Neural progenitor cell (in vitro differentiated cells): ENCODE measurements at regions not wholly inside any gene's neighbourhood (a gene's known extent, or its start where the extent isn't known, plus 50 kb on each side); places are given as distances from the start of the nearest gene placed in this dataset.

ENCODE experiments used
- DNase-seq: peaks from one replicate; pipeline ENCODE4 v3.0.0-alpha.2; 2016; ENCODE audit warnings: low spot score
- H2AFZ ChIP-seq: fragments of 200-600 bp; sonication (generic); replicated peaks from 2 replicates; pipeline ENCODE4 v1.6.1; 2016; ENCODE audit warnings: antibody characterized with exemption
- H3F3A ChIP-seq: fragments of 200-600 bp; sonication (generic); 2 replicates; pipeline ENCODE4 v1.6.1; 2016; ENCODE audit warnings: antibody characterized with exemption, low read depth
- H3K27ac ChIP-seq: fragments of 200-600 bp; sonication (generic); 2 replicates; pipeline ENCODE4 v1.5.1; 2016; ENCODE audit warnings: mild to moderate bottlenecking
- H3K27me3 ChIP-seq: fragments of 200-600 bp; sonication (generic); 2 replicates; pipeline ENCODE4 v1.6.1; 2016; ENCODE audit warnings: mild to moderate bottlenecking, moderate library complexity
- H3K36me3 ChIP-seq: fragments of 200-600 bp; sonication (generic); 2 replicates; pipeline ENCODE4 v1.5.1; 2016
- H3K4me1 ChIP-seq: fragments of 200-600 bp; sonication (generic); 2 replicates; pipeline ENCODE4 v1.6.1; 2016; ENCODE audit warnings: mixed run types
- H3K4me2 ChIP-seq: fragments of 200-600 bp; sonication (generic); 2 replicates; pipeline ENCODE4 v1.6.1; 2016
- H3K4me3 ChIP-seq: fragments of 200-600 bp; sonication (generic); 2 replicates; pipeline ENCODE4 v1.5.1; 2016
- H3K79me2 ChIP-seq: fragments of 200-600 bp; sonication (generic); 2 replicates; pipeline ENCODE4 v1.6.1; 2016; ENCODE audit warnings: low read depth
- H3K9ac ChIP-seq: fragments of 200-600 bp; sonication (generic); 2 replicates; pipeline ENCODE4 v1.6.1; 2016
- H3K9me3 ChIP-seq: fragments of 200-600 bp; sonication (generic); 2 replicates; pipeline ENCODE4 v1.5.1; 2016; ENCODE audit warnings: low read depth
- H4K20me1 ChIP-seq: fragments of 200-600 bp; sonication (generic); 2 replicates; pipeline ENCODE4 v1.6.1; 2016; ENCODE audit warnings: low read depth
- H3K27ac Mint-ChIP-seq: 3 replicates; pipeline ENCODE4 v1.8.0; 2021; ENCODE audit warnings: mixed read lengths
- H3K27me3 Mint-ChIP-seq: 2 replicates; pipeline ENCODE4 v1.8.0; 2022; ENCODE audit warnings: low read depth, mild to moderate bottlenecking, inconsistent platforms, moderate library complexity, mixed read lengths; ENCODE audit not compliant: insufficient read depth
- H3K36me3 Mint-ChIP-seq: 3 replicates; pipeline ENCODE4 v1.8.0; 2021; ENCODE audit warnings: mixed read lengths
- H3K4me1 Mint-ChIP-seq: 3 replicates; pipeline ENCODE4 v1.8.0; 2021; ENCODE audit warnings: mixed read lengths
- H3K4me3 Mint-ChIP-seq: 3 replicates; pipeline ENCODE4 v1.8.0; 2021; ENCODE audit warnings: mild to moderate bottlenecking, moderate library complexity, mixed read lengths
- H3K9me3 Mint-ChIP-seq: 3 replicates; pipeline ENCODE4 v1.8.0; 2020; ENCODE audit warnings: mixed read lengths
- CTCF ChIP-seq: fragments of 200-600 bp; sonication (generic); IDR thresholded peaks from 2 replicates; pipeline ENCODE4 v1.5.1; 2017; ENCODE audit warnings: antibody characterized with exemption, mild to moderate bottlenecking
- EZH2 ChIP-seq: fragments of 200-600 bp; sonication (generic); IDR thresholded peaks from 2 replicates; pipeline ENCODE4 v1.6.1; 2017; ENCODE audit warnings: antibody characterized with exemption, mild to moderate bottlenecking, moderate library complexity
- EZH2phosphoT487 ChIP-seq: fragments of 200-600 bp; sonication (generic); IDR thresholded peaks from 2 replicates; pipeline ENCODE4 v1.6.1; 2017; ENCODE audit warnings: antibody characterized with exemption

- no peaks in the 10 kb centered on the region for H3K27me3 ChIP-seq
- H3K9ac ChIP-seq, result no peak overlapping the region
- H2AFZ ChIP-seq, result no peak overlapping the region
- no peaks in the 10 kb centered on the region for H3K4me1 ChIP-seq
- H4K20me1 ChIP-seq, result no peaks in the 10 kb centered on the region
- H3K4me1 Mint-ChIP-seq, result no peaks in the 10 kb centered on the region
- no peak overlapping the region for H3K4me3 Mint-ChIP-seq
- H3F3A ChIP-seq, result no peaks in the 10 kb centered on the region
- no peak overlapping the region for H3K27ac ChIP-seq
- H3K9me3 ChIP-seq, result no peaks in the 10 kb centered on the region
- DNase-seq, result no peak
- H3K4me3 ChIP-seq, result no peak overlapping the region
- H3K4me2 ChIP-seq, result no peak overlapping the region
- H3K36me3 ChIP-seq, result no peaks in the 10 kb centered on the region
- peaks cover 8% of the 10 kb centered on the region for H3K27me3 Mint-ChIP-seq
- peaks cover 4% of the 10 kb centered on the region for H3K36me3 Mint-ChIP-seq
- peaks cover 26% of the 10 kb centered on the region for H3K9me3 Mint-ChIP-seq
- H3K27ac Mint-ChIP-seq, result no peak overlapping the region
- no peak for TF ChIP-seq EZH2phosphoT487
- no peak for TF ChIP-seq CTCF
- no peak for TF ChIP-seq EZH2
- no peaks in the 10 kb centered on the region for H3K79me2 ChIP-seq
Measured at GRCh38 chr1:90143591-90143990, 148.7 kb downstream of the ZNF326 start.

- no peak for DNase-seq
- no peaks in the 10 kb centered on the region for H3K4me1 Mint-ChIP-seq
- Histone ChIP-seq H3K4me2 (no peak overlapping the region), H3K9me3 (no peaks in the 10 kb centered on the region), H3K79me2 (no peaks in the 10 kb centered on the region), H4K20me1 (no peaks in the 10 kb centered on the region), H3K4me1 (no peaks in the 10 kb centered on the region), H3K27ac (no peak overlapping the region), H3F3A (no peaks in the 10 kb centered on the region), H2AFZ (no peak overlapping the region), H3K36me3 (no peaks in the 10 kb centered on the region), H3K4me3 (no peak overlapping the region), H3K27me3 (no peaks in the 10 kb centered on the region), H3K9ac (no peak overlapping the region)
- H3K27me3 Mint-ChIP-seq, result peaks cover 8% of the 10 kb centered on the region
- H3K36me3 Mint-ChIP-seq, result peaks cover 4% of the 10 kb centered on the region
- peaks cover 31% of the 10 kb centered on the region for H3K9me3 Mint-ChIP-seq
- TF ChIP-seq CTCF (no peak), EZH2phosphoT487 (no peak), EZH2 (no peak)
- no peak overlapping the region for H3K4me3 Mint-ChIP-seq
- H3K27ac Mint-ChIP-seq, result no peak overlapping the region
Measured at GRCh38 chr1:90142697-90143096, 147.8 kb downstream of the ZNF326 start.

- peaks cover 4% of the 10 kb centered on the region for H3K36me3 Mint-ChIP-seq
- H3K27me3 Mint-ChIP-seq, result peaks cover 8% of the 10 kb centered on the region
- H3K9me3 ChIP-seq, result peaks cover 7% of the 10 kb centered on the region
- no peaks in the 10 kb centered on the region for H3K27me3 ChIP-seq
- H4K20me1 ChIP-seq, result no peaks in the 10 kb centered on the region
- no peak for DNase-seq
- TF ChIP-seq EZH2 (no peak), CTCF (no peak), EZH2phosphoT487 (no peak)
- H3K4me3 Mint-ChIP-seq, result no peak overlapping the region
- no peak overlapping the region for H3K27ac ChIP-seq
- H3K36me3 ChIP-seq, result no peaks in the 10 kb centered on the region
- no peak overlapping the region for H3K9ac ChIP-seq
- no peak overlapping the region for H3K4me2 ChIP-seq
- H3K4me3 ChIP-seq, result no peak overlapping the region
- H3K27ac Mint-ChIP-seq, result no peak overlapping the region
- H3K4me1 Mint-ChIP-seq, result no peaks in the 10 kb centered on the region
- H3F3A ChIP-seq, result no peaks in the 10 kb centered on the region
- H3K79me2 ChIP-seq, result no peaks in the 10 kb centered on the region
- no peak overlapping the region for H2AFZ ChIP-seq
- peaks cover 39% of the 10 kb centered on the region for H3K9me3 Mint-ChIP-seq
- H3K4me1 ChIP-seq, result no peaks in the 10 kb centered on the region
Measured at GRCh38 chr1:90139837-90140236, 144.9 kb downstream of the ZNF326 start.

- H3K27ac ChIP-seq, result no peak overlapping the region
- no peaks in the 10 kb centered on the region for H3K4me1 ChIP-seq
- no peak for TF ChIP-seq CTCF
- no peak for TF ChIP-seq EZH2phosphoT487
- TF ChIP-seq EZH2, result no peak
- peaks cover 7% of the 10 kb centered on the region for H3K9me3 ChIP-seq
- Mint-ChIP-seq H3K27me3 (peaks cover under 1% of the 10 kb centered on the region), H3K4me3 (no peak overlapping the region), H3K27ac (no peak overlapping the region), H3K4me1 (peaks cover 4% of the 10 kb centered on the region), H3K9me3 (peaks cover 28% of the 10 kb centered on the region), H3K36me3 (peaks cover 2% of the 10 kb centered on the region)
- H3K4me2 ChIP-seq, result no peak overlapping the region
- H3K9ac ChIP-seq, result no peak overlapping the region
- no peaks in the 10 kb centered on the region for H3K79me2 ChIP-seq
- no peak overlapping the region for H3K4me3 ChIP-seq
- H4K20me1 ChIP-seq, result no peaks in the 10 kb centered on the region
- no peak overlapping the region for H2AFZ ChIP-seq
- peaks cover 6% of the 10 kb centered on the region for H3K27me3 ChIP-seq
- no peak for DNase-seq
- no peaks in the 10 kb centered on the region for H3F3A ChIP-seq
- no peaks in the 10 kb centered on the region for H3K36me3 ChIP-seq
Measured at GRCh38 chr1:90135286-90135685, 140.4 kb downstream of the ZNF326 start.
